Tibial artery (tissue), 4 donors: ENCODE measurements at regions not wholly inside any gene's neighbourhood (a gene's known extent, or its start where the extent isn't known, plus 50 kb on each side); places are given as distances from the start of the nearest gene placed in this dataset.

Experiments used
- DNase-seq, 2 donors: peaks; one replicate each; pipeline ENCODE4 v3.0.0-alpha.2; 2019
- H3K27ac ChIP-seq, 2 donors: fragments of 200-600 bp; sonication (generic) in 1 of 2; 1 replicate in 1 of 2; 2 replicates in 1 of 2; pipeline ENCODE4 v1.5.1; 2018 to 2019; ENCODE audit warnings: mild to moderate bottlenecking in 1 of 2
- H3K27me3 ChIP-seq, 2 donors: fragments of 200-600 bp; sonication (generic) in 1 of 2; one replicate each; pipeline versions ENCODE4 v1.5.1 to v1.6.0; 2016 to 2019
- H3K36me3 ChIP-seq, 3 donors: fragments of 200-600 bp; sonication (generic) in 2 of 3; one replicate each; pipeline ENCODE4 v1.5.1; 2016 to 2019; ENCODE audit warnings: mild to moderate bottlenecking in 2 of 3
- H3K4me1 ChIP-seq, 4 donors: fragments of 200-600 bp; sonication (generic) in 2 of 4; 1 replicate in 3 of 4; 2 replicates in 1 of 4; pipeline ENCODE4 v1.5.1; 2016 to 2019
- H3K4me3 ChIP-seq, 2 donors: fragments of 200-600 bp; sonication (generic) in 1 of 2; 1 replicate in 1 of 2; 2 replicates in 1 of 2; pipeline ENCODE4 v1.5.1; 2018 to 2019; ENCODE audit warnings: mild to moderate bottlenecking in 2 of 2
- H3K9me3 ChIP-seq, 3 donors: fragments of 200-600 bp; sonication (generic) in 1 of 3; one replicate each; pipeline ENCODE4 v1.5.1; 2016 to 2019
- intact Hi-C: fragments of 100-400 bp; cut with DNase I; formaldehyde crosslinking; loops from one replicate; pipeline ENCODE4 v1.15.0; 2023; ENCODE audit warnings: low total_unique reads
- TF ChIP-seq, protein P1 (sequence below), 2 experiments: fragments of 200-600 bp in 1 of 2; fragments of 450-650 bp in 1 of 2; IDR thresholded peaks; one replicate each; pipeline ENCODE4 v1.5.1; 2017 to 2019; ENCODE audit warnings: antibody characterized with exemption in 2 of 2, mild to moderate bottlenecking in 1 of 2, moderate library complexity in 1 of 2

DNA sequence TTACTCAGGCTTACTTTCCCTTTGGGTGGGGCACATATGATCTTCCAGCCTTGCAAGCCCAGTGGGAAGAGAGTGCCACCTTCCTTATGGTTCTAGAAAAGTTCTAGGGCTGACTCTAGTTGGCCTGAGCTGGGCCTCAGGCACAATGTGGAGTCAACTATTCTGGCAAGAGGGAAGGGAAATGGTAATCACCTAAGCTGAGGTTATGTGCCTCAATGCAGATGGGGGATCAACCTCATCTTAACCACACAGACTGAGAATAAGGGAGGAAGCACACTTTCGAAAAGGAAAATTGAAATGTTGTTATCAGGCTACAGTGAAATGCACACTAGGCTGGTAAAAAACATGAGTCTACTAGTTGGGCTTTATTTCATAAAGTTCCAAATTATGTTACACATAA, 77.5 kb upstream of the RMST start:
- no peaks in the 10 kb centered on the region for H3K9me3 ChIP-seq
- no peak for DNase-seq
- intact Hi-C loops, result no loop called here

DNA sequence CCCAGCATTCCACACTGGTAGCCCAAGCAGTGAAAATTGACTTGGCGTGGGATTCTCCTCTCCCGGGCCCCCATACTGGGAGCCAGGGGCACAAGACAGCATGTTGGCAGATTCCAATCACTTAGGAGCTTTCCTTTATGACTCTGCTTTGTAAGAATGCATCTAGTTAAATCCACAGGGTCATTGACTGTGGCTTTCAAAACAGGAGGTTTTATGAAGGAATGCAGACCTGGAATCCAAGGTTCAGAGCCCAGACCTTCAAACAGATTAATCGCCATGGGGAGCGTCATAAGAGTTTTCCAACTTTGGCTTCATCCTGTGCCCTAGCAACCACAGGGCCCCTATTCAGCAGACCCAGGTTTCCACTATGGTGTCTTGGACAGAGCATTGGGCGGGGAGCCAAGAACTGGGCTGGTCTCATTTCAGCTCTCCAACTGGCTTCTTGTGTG, 76.4 kb upstream of the RMST start:
- intact Hi-C loops, result no loop called here
- Histone ChIP-seq H3K27ac (no peak overlapping the region), H3K4me3 (no peak overlapping the region), H3K9me3 (no peaks in the 10 kb centered on the region), H3K4me1 (no peaks in the 10 kb centered on the region), H3K27me3 (no peaks in the 10 kb centered on the region), H3K36me3 (no peaks in the 10 kb centered on the region)
- DNase-seq, result no peak
- TF ChIP-seq, protein P1, sequence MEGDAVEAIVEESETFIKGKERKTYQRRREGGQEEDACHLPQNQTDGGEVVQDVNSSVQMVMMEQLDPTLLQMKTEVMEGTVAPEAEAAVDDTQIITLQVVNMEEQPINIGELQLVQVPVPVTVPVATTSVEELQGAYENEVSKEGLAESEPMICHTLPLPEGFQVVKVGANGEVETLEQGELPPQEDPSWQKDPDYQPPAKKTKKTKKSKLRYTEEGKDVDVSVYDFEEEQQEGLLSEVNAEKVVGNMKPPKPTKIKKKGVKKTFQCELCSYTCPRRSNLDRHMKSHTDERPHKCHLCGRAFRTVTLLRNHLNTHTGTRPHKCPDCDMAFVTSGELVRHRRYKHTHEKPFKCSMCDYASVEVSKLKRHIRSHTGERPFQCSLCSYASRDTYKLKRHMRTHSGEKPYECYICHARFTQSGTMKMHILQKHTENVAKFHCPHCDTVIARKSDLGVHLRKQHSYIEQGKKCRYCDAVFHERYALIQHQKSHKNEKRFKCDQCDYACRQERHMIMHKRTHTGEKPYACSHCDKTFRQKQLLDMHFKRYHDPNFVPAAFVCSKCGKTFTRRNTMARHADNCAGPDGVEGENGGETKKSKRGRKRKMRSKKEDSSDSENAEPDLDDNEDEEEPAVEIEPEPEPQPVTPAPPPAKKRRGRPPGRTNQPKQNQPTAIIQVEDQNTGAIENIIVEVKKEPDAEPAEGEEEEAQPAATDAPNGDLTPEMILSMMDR (IDR thresholded peaks at IDR 0.05), result no peak

More for the DNA sequence above, 77.5 kb upstream of the RMST start:
- H3K27ac ChIP-seq, result no peak overlapping the region
- TF ChIP-seq, protein P1 (IDR thresholded peaks at IDR 0.05), result no peak
- no peak overlapping the region for H3K4me3 ChIP-seq
- H3K36me3 ChIP-seq, result no peaks in the 10 kb centered on the region
- no peaks in the 10 kb centered on the region for H3K27me3 ChIP-seq
- no peaks in the 10 kb centered on the region for H3K4me1 ChIP-seq

DNA sequence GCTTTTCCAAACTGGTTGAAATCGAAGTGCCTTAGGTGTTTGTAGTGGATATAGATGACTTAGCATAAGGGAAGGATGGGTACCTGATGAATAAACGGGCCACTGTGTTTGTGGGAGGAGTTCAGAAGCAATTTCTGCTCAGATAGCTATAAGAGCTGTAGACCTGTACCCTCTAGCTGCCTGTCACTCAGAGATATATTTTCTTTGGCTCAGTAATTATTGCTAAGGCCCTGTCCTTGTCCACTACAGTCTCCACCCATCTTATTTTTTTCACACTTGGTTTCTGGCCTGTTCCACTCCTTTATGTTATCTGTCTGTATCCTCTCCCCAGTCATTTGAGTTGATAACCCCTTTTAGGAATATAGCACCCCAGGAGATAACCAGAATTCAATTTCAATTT, 74.8 kb upstream of the RMST start:
- H3K27me3 ChIP-seq, result no peaks in the 10 kb centered on the region
- no peak overlapping the region for H3K27ac ChIP-seq
- TF ChIP-seq, protein P1 (IDR thresholded peaks at IDR 0.05), result no peak
- intact Hi-C loops, result no loop called here
- H3K36me3 ChIP-seq, result no peaks in the 10 kb centered on the region
- H3K9me3 ChIP-seq, result no peaks in the 10 kb centered on the region
- H3K4me3 ChIP-seq, result no peak overlapping the region
- H3K4me1 ChIP-seq, result no peaks in the 10 kb centered on the region
- DNase-seq, result no peak

DNA sequence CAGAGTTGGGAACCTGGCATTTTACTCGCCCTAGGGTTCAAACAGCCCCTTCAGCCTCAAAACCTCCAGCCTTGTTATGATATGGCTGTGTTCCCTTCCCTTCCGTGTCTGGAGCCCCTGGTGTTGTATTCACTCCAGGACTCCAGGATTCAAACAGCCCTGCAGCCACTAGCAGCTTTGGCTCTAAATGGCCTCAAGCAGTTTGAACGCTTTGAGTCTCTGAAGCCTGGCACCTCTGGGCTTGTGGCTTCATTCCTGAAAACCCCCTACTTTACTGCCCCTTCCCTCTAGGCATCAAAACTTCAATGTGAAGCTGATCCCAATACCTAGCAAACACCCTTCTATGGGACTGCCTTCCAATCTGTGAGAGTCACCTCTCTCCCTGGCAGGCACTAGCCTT, 67.9 kb upstream of the RMST start:
- Histone ChIP-seq H3K4me3 (no peak overlapping the region), H3K36me3 (no peaks in the 10 kb centered on the region), H3K27ac (no peak overlapping the region), H3K4me1 (no peaks in the 10 kb centered on the region), H3K9me3 (no peaks in the 10 kb centered on the region), H3K27me3 (no peaks in the 10 kb centered on the region)
- TF ChIP-seq, protein P1 (IDR thresholded peaks at IDR 0.05), result no peak
- DNase-seq, result no peak
- intact Hi-C loops, result no loop called here

DNA sequence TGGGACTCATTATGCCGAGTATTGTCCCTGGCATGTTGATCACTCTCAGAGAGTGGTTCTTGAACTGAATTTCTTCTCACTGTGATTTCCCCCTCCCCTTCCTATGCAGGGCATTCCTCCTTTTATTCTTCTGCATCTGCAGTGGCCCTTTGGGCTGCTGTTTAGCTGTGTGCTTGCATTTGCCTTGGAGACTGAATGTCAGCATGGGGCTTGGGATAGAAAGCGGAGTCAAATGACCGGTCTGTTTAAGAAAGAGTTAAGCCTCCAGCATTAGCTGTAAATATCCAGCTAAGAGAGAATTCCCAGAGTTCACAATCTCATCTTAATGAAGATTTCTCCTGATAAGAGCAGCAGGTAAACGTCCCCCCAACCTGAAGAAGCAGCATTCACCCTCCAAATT, 65.6 kb upstream of the RMST start:
- no peaks in the 10 kb centered on the region for H3K27me3 ChIP-seq
- no peak overlapping the region for H3K27ac ChIP-seq
- DNase-seq, result no peak
- TF ChIP-seq, protein P1 (IDR thresholded peaks at IDR 0.05), result no peak
- H3K4me3 ChIP-seq, result no peak overlapping the region
- intact Hi-C loops, result no loop called here
- no peaks in the 10 kb centered on the region for H3K36me3 ChIP-seq
- H3K4me1 ChIP-seq, result no peaks in the 10 kb centered on the region
- H3K9me3 ChIP-seq, result no peaks in the 10 kb centered on the region

DNA sequence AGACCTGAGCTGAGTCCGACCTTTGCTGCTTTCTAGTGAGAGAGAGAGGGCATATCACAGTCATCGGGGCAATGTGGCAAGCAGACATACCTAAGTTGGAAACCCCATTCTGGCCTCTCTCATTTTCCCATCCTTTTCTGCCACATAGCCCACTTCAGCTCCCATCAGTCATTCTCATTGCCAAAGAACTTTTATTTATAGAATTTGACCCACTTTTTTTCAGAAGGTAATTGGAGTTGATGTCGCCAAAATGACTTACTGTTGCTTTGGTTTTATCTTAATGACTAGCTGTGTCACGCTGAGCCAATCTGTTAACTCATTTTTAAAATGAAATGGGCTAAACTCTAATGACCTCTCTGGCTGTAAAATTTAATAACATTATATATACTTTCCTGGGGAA, 63.9 kb upstream of the RMST start:
- Histone ChIP-seq H3K36me3 (no peaks in the 10 kb centered on the region), H3K27ac (no peak overlapping the region), H3K9me3 (no peaks in the 10 kb centered on the region), H3K4me1 (no peaks in the 10 kb centered on the region), H3K27me3 (no peaks in the 10 kb centered on the region), H3K4me3 (no peak overlapping the region)
- no peak for DNase-seq
- TF ChIP-seq, protein P1 (IDR thresholded peaks at IDR 0.05), result no peak
- intact Hi-C loops, result no loop called here
